MCF 10A (cell line): ENCODE measurements at regions not wholly inside any gene's neighbourhood (a gene's known extent, or its start where the extent isn't known, plus 50 kb on each side); places are given as distances from the start of the nearest gene placed in this dataset.

Source experiments
- BruUV-seq: library from RNA; stranded (reverse); fragments of 400-500 nt; replicated peaks from 2 replicates; lab custom pipeline; 2021; lab: Mats Ljungman, UMichigan
- CTCF ChIA-PET: fragments of 300-600 bp; sonication (Branson Sonifier 250); formaldehyde crosslinking; extraction: SDS; loops from one replicate; lab custom pipeline; 2021; ENCODE audit warnings: antibody characterized with exemption, inconsistent platforms; lab: Yijun Ruan, JAX
- POLR2A ChIA-PET: fragments of 300-600, 350-650 bp; sonication (Branson Sonifier 250); formaldehyde crosslinking; extraction: SDS; loops from one replicate; lab custom pipeline; 2020; ENCODE audit warnings: antibody characterized with exemption, inconsistent platforms; lab: Yijun Ruan, JAX
- DNase-seq: peaks from one replicate; pipeline ENCODE4 v3.0.0-alpha.2; 2018; ENCODE audit not compliant: unreplicated experiment
- H3K27ac Mint-ChIP-seq: one replicate; pipeline ENCODE4 v1.8.0; 2022; ENCODE audit warnings: mild to moderate bottlenecking, low read depth, mixed read lengths; ENCODE audit not compliant: unreplicated experiment
- H3K27me3 Mint-ChIP-seq: one replicate; pipeline ENCODE4 v1.8.0; 2022; ENCODE audit warnings: mixed read lengths; ENCODE audit not compliant: insufficient read depth, unreplicated experiment
- H3K36me3 Mint-ChIP-seq: one replicate; pipeline ENCODE4 v1.8.0; 2022; ENCODE audit warnings: mild to moderate bottlenecking, moderate library complexity, mixed read lengths; ENCODE audit not compliant: insufficient read depth, unreplicated experiment
- H3K4me1 Mint-ChIP-seq: one replicate; pipeline ENCODE4 v1.8.0; 2022; ENCODE audit warnings: mixed read lengths; ENCODE audit not compliant: insufficient read depth, unreplicated experiment
- H3K4me3 Mint-ChIP-seq: one replicate; pipeline ENCODE4 v1.8.0; 2022; ENCODE audit warnings: mild to moderate bottlenecking, moderate library complexity, mixed read lengths; ENCODE audit not compliant: unreplicated experiment
- H3K9me3 Mint-ChIP-seq: one replicate; pipeline ENCODE4 v1.8.0; 2022; ENCODE audit warnings: mixed read lengths; ENCODE audit not compliant: unreplicated experiment
- CTCF ChIP-seq: fragments of 200-600 bp; IDR thresholded peaks from one replicate; pipeline ENCODE4 v1.8.0; 2022; ENCODE audit warnings: antibody characterized with exemption, mild to moderate bottlenecking; ENCODE audit not compliant: unreplicated experiment
- intact Hi-C: fragments of 100-400 bp; cut with micrococcal nuclease; formaldehyde crosslinking; loops from 2 replicates; pipeline ENCODE4 v1.14.1; 2022

- no peak overlapping the region for H3K4me3 Mint-ChIP-seq
- H3K9me3 Mint-ChIP-seq, result no peaks in the 10 kb centered on the region
- peaks cover 11% of the 10 kb centered on the region for H3K27me3 Mint-ChIP-seq
- intact Hi-C loops, result loop anchor here (1.0 to 10.0 kb wide), 4 partner anchors 113 to 1183 kb away; no protein-coding TSS in a partner anchor
- no peaks in the 10 kb centered on the region for H3K36me3 Mint-ChIP-seq
- TF ChIP-seq CTCF, result peak; percentile 29
- H3K27ac Mint-ChIP-seq, result no peak overlapping the region
- ChIA-PET POLR2A (interaction anchor here (0.6 to 1.9 kb wide), 6 partner anchors 42 to 370 kb away, joined by 3 to 8 read pairs (median 4); no protein-coding TSS in a partner anchor), CTCF (interaction anchor here (0.6 to 3.3 kb wide), 35 partner anchors 10 to 1776 kb away, joined by 3 to 48 read pairs (median 3); no protein-coding TSS in a partner anchor)
- H3K4me1 Mint-ChIP-seq, result peaks cover 7% of the 10 kb centered on the region
- no TSS peak for BruUV-seq
- DNase-seq, result peak; percentile 17
These were observed 352.4 kb downstream of the USP25 start for GRCh38 chr21:16082038-16082816.

GRCh38 chr21:16084776-16085364, 355.1 kb downstream of the USP25 start:
- H3K27ac Mint-ChIP-seq, result no peak overlapping the region
- BruUV-seq, result no TSS peak
- H3K9me3 Mint-ChIP-seq, result no peaks in the 10 kb centered on the region
- TF ChIP-seq CTCF, result no peak
- ChIA-PET POLR2A (no interaction called here), CTCF (interaction anchor here (0.6 to 1.0 kb wide), 3 partner anchors 245 to 376 kb away, joined by 3 to 5 read pairs (median 4); no protein-coding TSS in a partner anchor)
- peak; percentile 2 for DNase-seq
- intact Hi-C loops, result loop anchor here (10.0 kb wide), 3 partner anchors 110 to 1180 kb away; no protein-coding TSS in a partner anchor
- peaks cover 11% of the 10 kb centered on the region for H3K27me3 Mint-ChIP-seq
- H3K36me3 Mint-ChIP-seq, result no peaks in the 10 kb centered on the region
- no peak overlapping the region for H3K4me3 Mint-ChIP-seq
- H3K4me1 Mint-ChIP-seq, result peaks cover 2% of the 10 kb centered on the region

DNA sequence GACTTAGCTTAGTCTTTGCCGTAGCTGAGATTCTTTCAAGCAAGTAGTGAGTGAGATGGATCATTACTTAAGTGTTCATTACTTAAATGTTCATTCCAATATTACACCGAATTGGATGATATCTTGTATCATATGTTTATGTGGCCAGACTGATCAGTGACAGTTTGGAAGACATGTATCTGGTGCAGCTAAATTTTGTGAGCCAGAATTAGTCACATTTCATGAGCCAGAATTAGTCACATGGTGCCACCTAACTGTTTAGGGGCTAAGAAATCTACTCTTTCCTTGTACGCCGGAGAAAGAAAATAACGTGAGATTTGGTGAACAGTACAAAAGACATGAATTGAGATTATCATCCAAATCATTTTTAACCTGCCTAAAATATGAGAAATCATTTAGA, 355.6 kb downstream of the USP25 start:
- no peak for DNase-seq
- H3K9me3 Mint-ChIP-seq, result no peaks in the 10 kb centered on the region
- H3K27me3 Mint-ChIP-seq, result peaks cover 11% of the 10 kb centered on the region
- H3K27ac Mint-ChIP-seq, result no peak overlapping the region
- CTCF ChIA-PET, result interaction anchor here (0.9 to 1.0 kb wide), 2 partner anchors 245 to 246 kb away, joined by 4 to 5 read pairs; no protein-coding TSS in a partner anchor
- POLR2A ChIA-PET, result no interaction called here
- intact Hi-C loops, result loop anchor here (10.0 kb wide), 3 partner anchors 109 to 1179 kb away; no protein-coding TSS in a partner anchor
- H3K36me3 Mint-ChIP-seq, result no peaks in the 10 kb centered on the region
- no peak overlapping the region for H3K4me3 Mint-ChIP-seq
- BruUV-seq, result no TSS peak
- H3K4me1 Mint-ChIP-seq, result no peaks in the 10 kb centered on the region
- no peak for TF ChIP-seq CTCF

DNA sequence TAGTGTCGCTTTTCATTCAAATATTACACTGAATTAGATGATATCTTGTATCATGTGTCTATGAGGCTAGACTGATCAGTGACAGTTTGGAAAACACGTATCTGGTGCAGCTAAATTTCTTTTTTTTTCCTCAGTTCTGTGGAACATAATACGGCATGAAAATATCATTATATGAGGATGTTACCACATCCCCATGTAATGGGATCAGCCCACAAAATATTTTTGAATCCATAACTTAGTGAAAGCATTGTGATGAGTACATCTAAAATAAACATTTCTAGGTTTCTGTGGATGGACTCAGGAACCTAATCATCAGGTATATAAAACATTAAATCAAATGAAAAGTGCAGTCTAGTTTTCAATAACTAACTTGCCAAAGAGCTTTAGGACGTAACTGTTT, 356.3 kb downstream of the USP25 start:
- no TSS peak for BruUV-seq
- intact Hi-C loops, result loop anchor here (10.0 kb wide), 3 partner anchors 109 to 1179 kb away; no protein-coding TSS in a partner anchor
- no peak for DNase-seq
- no peaks in the 10 kb centered on the region for H3K9me3 Mint-ChIP-seq
- H3K27me3 Mint-ChIP-seq, result peaks cover 14% of the 10 kb centered on the region
- ChIA-PET CTCF (no interaction called here), POLR2A (no interaction called here)
- no peak overlapping the region for H3K27ac Mint-ChIP-seq
- H3K4me1 Mint-ChIP-seq, result no peaks in the 10 kb centered on the region
- H3K36me3 Mint-ChIP-seq, result no peaks in the 10 kb centered on the region
- H3K4me3 Mint-ChIP-seq, result no peak overlapping the region
- TF ChIP-seq CTCF, result no peak
